Gastrocnemius medialis (tissue), 4 donors: ENCODE measurements at regions not wholly inside any gene's neighbourhood (a gene's known extent, or its start where the extent isn't known, plus 50 kb on each side); places are given as distances from the start of the nearest gene placed in this dataset.

Source experiments
- CTCF ChIP-seq, 5 experiments: fragments of 450-650 bp in 3 of 5; fragments of 200-600 bp in 2 of 5; sonication (generic) in 2 of 5; IDR thresholded peaks in 4 of 5; conservative IDR thresholded peaks in 1 of 5; 1 replicate in 4 of 5; 2 replicates in 1 of 5; pipeline ENCODE4 v1.5.1; 2016 to 2019; ENCODE audit warnings: antibody characterized with exemption in 5 of 5, mild to moderate bottlenecking in 3 of 5, moderate library complexity in 3 of 5
- POLR2A ChIP-seq, 2 donors: fragments of 450-650 bp; IDR thresholded peaks; one replicate each; pipeline ENCODE4 v1.6.1; 2017; ENCODE audit warnings: antibody characterized with exemption in 2 of 2, mild to moderate bottlenecking in 2 of 2, moderate library complexity in 2 of 2

GRCh38 chr9:29691758-29692407 is 2118.6 kb upstream of the C9orf72 start:
- TF ChIP-seq CTCF (IDR thresholded peaks at IDR 0.05 in 4 of 5, conservative IDR thresholded peaks at IDR 0.05 in 1 of 5) (no peak), POLR2A (IDR thresholded peaks at IDR 0.05) (no peak)
